Fibroblast of skin of right quadriceps (primary cell): ENCODE measurements at regions not wholly inside any gene's neighbourhood (a gene's known extent, or its start where the extent isn't known, plus 50 kb on each side); places are given as distances from the start of the nearest gene placed in this dataset.
"Not testable (repeated sequence)": the region's sequence is repeated elsewhere in the genome, so short reads cannot be mapped to it uniquely, and the experiment has no call there.

Experiments used
- DNase-seq: peaks from one replicate; pipeline ENCODE4 v3.0.0-alpha.2; 2013

DNA sequence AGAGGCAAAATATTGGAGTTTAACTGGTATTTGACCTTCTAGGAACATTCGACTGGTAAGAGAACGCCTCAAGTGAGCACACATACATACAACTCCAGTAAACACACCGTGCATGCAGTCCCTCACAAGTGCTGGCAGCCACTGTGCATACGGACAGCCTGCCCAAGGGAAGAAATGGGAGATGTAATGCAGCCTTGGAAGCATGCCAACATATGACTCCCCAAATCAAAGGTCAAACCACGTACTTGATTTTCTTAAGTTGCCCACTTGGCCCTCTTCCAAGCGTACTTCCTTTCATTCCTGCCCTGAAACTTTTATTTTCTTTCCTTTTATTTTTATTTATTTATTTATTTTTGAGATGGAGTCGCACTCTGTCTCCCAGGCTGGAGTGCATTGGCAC lies 206.6 kb downstream of the SPRY1 start:
- peak; percentile 35 for DNase-seq

DNA sequence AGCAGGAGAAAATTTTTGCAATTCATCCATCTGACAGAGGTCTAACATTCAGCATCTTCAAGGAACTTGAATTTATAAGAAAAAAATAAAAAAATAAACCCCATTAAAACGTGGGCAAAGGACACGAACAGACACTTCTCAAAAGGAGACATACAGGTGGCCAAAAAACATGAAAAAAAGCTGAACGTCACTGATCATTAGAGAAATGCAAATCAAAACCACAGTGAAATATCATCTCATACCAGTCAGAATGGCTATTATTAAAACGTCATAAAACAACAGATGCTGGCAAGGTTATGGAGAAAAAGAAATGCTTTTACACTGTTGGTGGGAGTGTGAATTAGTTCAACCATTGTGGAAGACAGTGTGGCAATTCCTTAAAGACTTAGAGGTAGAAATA lies 209.2 kb downstream of the SPRY1 start:
- DNase-seq = not testable (repeated sequence)

GRCh38 chr4:123606336-123606735 lies 209.7 kb downstream of the SPRY1 start:
- no peak for DNase-seq

- DNase-seq = no peak
These were observed 210.4 kb downstream of the SPRY1 start for GRCh38 chr4:123606946-123607542.

- no peak for DNase-seq
These were observed 213.2 kb downstream of the SPRY1 start for GRCh38 chr4:123609829-123610228.

- DNase-seq = peak; percentile 9
These were observed 217.2 kb downstream of the SPRY1 start for GRCh38 chr4:123613586-123614344.

DNA sequence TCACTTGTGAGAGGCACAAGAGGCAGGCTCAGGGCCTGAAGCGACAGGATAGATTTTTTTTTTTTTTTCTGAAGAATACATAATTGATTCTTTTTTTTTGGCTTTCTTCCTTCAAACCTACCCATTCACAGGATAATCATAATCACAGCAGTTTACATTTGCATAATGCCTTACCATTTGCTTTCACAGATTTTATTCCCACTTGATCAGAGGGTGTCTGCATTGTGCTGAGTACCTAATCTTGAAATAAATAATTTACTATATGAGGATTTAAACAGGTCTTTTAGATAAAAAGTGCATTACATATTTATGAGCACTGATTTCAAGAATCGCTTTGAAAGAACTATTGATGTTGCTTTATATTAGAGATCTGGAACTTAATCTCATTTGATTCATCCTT lies 219.3 kb downstream of the SPRY1 start:
- no peak for DNase-seq

DNA sequence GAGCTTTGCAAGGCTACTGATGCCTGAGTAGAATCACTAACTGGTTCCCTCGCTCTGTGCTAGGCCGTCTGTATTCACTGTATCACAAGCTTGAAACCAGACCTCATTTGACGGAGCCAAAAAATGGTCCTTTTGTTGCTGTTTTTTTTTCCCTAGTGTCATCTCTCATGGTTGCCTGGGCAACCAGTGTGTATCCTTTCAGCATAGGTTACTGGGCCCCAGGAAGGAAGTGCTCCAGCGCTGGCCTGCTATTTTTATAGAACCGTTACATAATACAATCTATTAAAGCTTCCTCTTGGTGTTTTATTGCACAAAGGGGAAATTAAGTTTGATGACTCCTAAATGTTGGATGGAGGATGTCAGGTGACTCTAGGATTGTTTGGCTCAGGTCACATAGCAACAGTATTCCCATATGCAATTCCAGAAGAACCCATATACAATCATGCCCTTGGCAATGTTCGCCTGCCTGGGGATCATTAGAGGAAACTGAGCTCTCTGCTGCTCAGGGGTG lies 220.4 kb downstream of the SPRY1 start:
- peak; percentile 56 for DNase-seq

DNA sequence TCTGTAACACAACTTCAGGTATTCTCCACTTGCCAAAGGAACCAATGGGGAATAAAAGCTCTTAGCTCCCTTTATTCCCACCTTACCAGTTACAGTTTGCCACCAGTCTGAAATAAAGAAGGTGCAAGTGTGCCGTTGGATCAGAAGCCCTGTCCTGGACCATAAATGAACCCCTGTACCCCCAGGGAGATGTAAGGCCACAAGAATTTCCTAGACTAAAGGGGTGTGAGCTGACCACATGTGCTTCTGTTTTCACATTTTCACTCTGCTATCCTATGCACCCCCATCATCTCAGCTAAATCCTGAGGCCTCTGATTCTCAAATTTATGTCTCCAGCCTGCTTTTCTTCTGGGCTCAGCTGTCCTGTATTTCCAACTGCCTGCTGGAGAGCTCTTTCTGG lies 221.2 kb downstream of the SPRY1 start:
- no peak for DNase-seq

- no peak for DNase-seq
These were observed 222.0 kb downstream of the SPRY1 start for GRCh38 chr4:123618606-123619005.

DNA sequence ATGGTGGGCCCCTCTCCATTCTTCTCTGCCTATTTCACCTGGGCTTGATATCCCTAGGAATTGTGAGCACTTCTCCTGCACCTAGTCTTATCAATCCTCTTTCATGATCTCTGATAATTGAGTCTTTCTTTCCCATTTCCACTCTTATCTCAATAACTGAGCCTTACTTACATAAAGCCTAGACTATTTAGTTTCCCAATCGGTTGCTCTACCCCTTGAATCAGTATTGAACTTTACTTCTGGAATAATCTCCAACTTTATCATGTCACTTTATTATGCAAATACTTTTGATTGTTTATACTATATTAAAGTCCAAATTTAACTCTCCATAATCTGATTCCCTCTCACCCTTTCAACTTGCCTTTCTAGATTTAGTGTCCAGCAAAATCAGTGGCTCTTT lies 222.7 kb downstream of the SPRY1 start:
- DNase-seq = no peak

DNA sequence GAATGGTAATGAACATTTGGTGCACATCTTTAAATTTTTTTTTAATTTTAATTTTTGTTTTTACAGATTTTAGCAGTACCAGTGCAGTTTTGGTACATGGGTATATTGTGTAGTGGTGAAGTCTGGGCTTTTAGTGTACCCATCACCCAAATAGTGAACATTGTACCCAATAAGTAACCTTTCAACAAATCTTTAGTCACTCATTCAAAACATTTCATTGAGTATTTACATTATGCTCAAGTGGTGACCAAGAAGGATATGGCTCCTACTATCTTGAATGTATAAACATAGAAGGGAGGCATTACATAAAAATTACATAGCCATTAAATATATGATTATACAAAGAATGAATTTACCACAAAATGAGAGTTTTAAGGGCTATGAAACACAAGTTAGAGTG lies 223.3 kb downstream of the SPRY1 start:
- no peak for DNase-seq

- peak; percentile 4 for DNase-seq
These were observed 224.6 kb downstream of the SPRY1 start for GRCh38 chr4:123621072-123621705.

GRCh38 chr4:123622572-123622971 lies 226.0 kb downstream of the SPRY1 start:
- DNase-seq = no peak

DNA sequence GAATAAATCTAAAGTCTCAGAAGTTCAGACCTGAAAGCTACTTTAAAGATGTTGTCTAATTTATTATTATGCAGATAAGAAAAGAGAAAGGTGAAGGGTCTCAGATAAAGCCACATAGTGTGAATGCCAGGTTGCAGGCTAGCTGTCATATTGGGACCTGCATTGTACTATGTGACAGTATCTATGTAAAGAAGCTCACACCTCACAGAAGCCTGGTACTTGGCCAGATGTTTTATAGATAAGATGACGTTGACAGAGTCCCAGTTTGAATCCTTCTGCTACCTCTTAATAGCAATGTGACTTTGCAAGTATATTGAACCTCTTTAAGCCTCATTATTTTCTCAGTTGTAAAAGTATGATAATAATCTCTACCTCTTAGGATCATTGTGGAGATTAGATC lies 227.0 kb downstream of the SPRY1 start:
- no peak for DNase-seq

GRCh38 chr4:123624959-123625358 lies 228.4 kb downstream of the SPRY1 start:
- no peak for DNase-seq

DNA sequence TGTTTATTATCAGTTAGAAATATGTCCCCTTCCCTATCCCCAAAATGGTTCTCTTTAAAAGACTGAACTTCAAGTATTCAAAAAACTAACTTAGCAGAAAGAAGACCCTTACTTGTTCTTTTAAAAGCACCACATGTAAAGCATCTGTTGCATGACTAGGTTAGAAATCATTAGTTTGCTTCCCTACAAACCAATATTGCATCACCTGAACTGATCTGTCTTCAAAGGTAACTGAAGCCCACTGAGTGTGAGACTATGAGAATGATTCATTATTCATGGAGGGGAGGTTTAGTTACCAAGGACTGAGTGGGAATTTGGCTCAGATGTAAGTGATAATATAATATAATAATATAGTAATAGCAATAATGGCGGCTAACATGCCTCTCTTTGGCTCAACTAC lies 231.7 kb downstream of the SPRY1 start:
- no peak for DNase-seq

- DNase-seq = peak; percentile 77
These were observed 235.4 kb downstream of the SPRY1 start for GRCh38 chr4:123631786-123632692.

GRCh38 chr4:123632693-123633030 lies 236.1 kb downstream of the SPRY1 start:
- DNase-seq = peak; percentile 52

- DNase-seq = no peak
These were observed 242.2 kb downstream of the SPRY1 start for GRCh38 chr4:123638834-123639233.

DNA sequence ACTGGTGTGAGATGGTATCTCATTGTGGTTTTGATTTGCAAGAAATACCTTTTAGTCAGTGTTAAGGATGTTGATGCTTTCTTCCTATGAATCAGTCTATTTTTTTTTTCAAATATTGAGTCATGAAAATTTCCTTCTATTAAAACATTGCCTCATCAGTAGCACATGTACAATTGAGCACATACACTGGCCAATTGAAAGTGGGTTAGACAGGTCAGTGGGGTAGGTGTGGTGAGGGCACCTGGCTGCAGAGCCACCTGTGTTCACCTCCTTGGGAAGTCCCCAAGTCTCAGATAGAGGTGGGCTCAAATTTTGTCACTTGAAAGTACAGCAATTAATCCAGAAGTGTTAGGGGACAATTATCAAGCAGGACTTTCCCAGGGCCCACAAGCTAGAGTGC lies 243.7 kb downstream of the SPRY1 start:
- DNase-seq = peak; percentile 47

GRCh38 chr4:123640824-123641223 lies 244.2 kb downstream of the SPRY1 start:
- no peak for DNase-seq

DNA sequence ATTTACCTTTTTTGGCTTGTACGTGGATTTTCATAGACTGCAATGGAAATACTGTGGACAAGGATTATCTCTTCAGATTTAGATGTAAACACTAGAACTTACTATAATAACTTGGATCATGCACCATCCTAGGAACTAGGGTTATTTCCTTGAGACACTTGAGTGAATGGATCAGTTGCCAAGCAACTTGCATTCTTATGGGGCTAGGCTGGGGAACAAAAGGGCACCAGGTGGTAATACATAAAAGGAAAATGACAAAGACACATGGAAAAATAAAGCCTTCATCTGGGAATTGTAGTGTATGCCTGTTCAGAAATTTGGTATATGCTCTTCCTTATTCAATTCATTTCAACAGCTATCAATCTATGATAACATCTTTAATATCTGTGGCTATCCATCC lies 247.1 kb downstream of the SPRY1 start:
- no peak for DNase-seq
